Superior temporal gyrus (tissue), 1 donor: ENCODE measurements at regions not wholly inside any gene's neighbourhood (a gene's known extent, or its start where the extent isn't known, plus 50 kb on each side); places are given as distances from the start of the nearest gene placed in this dataset.
"Not testable (repeated sequence)": the region's sequence is repeated elsewhere in the genome, so short reads cannot be mapped to it uniquely, and the experiment has no call there.

Experiments used
- DNase-seq: peaks from one replicate; pipeline ENCODE4 v3.0.0-alpha.2; 2016; ENCODE audit errors: extremely low spot score

DNA sequence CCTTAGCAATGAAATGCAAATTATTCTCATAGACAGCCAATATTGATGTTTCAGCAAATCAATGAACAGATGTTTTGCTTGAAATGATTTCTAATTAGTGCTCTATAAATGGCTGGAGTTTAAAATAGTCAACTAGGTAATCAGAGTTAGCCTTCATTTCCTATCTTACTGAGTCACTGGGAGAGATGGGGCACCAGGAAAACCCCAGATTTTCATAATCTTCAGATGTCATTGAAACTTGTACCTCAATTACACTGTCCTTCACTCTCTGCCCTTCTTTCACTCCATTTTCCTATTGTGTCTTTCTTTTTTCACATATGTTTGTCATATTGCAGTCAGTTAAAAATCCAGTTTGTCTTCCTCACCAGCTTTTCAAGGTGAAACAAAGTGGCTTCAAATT is 92.7 kb downstream of the C12orf75 start:
- no peak for DNase-seq

- no peak for DNase-seq
These were observed 93.4 kb downstream of the C12orf75 start for GRCh38 chr12:105423921-105424320.

DNA sequence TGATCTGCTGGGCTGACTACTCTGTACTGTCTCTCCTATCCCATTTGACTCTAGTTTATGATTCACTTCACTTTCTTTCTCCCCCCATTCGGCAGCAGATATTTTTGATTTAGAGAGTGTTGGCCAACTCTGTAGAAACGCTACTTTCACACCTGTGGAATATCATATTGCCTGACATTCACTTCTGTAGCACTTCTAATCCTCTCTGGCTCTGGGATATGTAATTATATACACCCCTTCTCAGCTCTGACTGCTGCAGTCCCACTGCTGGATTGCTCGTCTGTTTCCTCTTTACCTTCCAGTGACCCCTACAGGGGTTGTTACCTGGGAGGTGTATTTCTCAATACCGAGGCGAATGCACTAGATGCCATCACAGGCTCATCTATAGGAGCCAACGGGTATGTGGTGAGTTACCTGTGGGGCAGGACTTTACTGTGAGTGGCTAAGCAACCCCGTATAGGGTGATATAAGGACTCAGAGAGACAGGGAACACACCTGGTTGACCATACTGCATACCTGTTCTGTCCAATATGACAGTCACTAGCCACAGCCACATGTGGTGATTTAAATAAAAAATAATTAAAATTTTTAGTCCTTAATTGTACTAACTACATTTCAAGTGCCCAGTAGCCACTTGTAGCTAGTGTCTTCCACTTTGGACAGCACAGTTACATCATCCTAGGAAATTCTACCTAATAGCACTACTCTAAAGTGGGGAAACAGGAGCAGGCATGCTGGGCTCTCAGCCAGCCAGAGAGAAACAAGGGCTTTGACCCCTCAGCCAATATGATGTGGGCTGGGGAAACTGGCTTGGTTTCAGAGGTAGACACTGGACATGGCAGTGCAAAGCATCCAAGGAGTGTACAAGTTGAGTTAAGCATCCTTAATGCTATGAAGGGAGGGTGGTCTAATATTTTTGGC is 95.0 kb downstream of the C12orf75 start:
- no peak for DNase-seq

GRCh38 chr12:105426766-105427165 is 96.3 kb downstream of the C12orf75 start:
- no peak for DNase-seq

DNA sequence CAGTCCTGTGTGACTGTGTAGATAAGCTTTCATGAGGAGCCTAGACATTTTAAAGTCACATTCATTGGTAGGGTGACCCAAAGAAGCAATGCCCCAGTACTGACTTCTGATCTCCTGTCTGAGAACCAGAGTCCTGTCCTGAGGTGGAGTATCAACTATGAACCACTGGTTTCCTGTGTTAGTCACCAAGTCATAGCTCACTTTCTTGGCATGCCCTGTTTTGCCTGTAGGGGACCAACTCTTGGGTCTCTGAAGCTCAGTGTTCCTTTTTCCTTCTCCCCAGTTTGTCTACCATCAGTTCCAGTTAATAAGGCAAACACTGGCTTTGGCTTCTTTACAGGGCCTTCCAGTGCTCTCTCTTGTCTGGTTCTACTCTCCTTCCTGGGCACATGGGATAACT is 97.4 kb downstream of the C12orf75 start:
- no peak for DNase-seq

DNA sequence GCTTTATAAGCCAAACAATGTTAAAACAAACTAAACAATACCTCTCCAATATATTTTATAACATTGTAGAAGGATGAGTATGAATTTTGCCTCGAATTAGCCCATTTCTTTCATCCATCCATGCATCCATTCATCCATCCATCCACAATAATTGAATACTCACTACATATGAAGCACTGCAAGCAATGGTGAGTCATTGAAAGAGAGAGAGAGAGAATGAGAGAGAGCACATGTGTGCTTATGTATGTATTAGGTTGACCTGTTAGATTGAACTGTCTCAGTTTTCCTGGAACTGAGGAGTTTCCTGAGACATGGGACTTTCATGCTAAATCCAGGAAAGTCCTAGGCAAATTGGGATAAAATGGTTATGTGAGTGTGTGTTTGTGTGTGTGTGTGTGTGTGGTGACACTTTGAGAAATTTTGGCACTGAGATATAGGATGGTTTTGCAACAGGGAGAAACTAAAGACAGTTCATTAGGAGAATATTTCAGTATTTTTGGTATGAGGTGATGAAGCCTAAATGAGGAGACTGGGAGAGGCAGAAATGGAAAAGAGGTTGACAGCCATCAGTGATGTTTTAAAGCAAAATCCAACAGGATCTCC is 98.4 kb downstream of the C12orf75 start:
- DNase-seq: no peak

DNA sequence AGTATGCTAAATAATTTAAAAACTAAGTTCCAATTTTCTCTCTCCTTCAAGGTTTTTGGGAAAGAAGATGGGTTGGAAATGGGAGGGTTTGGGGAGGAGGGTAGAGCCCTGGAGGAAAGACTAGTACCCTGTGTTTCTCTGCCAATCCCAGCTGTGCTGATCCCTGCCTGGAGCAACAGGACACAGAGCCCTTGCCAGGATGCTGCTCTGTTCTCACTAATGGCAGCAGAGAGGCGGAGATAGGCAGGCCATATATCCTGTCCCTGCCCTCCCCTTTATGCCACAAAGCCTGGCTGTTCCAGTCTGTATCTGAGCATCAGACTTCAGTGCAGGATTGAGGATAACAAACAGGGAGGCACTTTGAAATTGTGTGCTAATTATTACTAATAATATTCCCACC is 99.0 kb downstream of the C12orf75 start:
- no peak for DNase-seq

- no peak for DNase-seq
These were observed 101.1 kb downstream of the C12orf75 start for GRCh38 chr12:105431537-105432100.

GRCh38 chr12:105433804-105434203 is 103.3 kb downstream of the C12orf75 start:
- no peak for DNase-seq

- DNase-seq: no peak
These were observed 106.1 kb downstream of the C12orf75 start for GRCh38 chr12:105436636-105437035.

- no peak for DNase-seq
These were observed 109.7 kb downstream of the C12orf75 start for GRCh38 chr12:105440037-105440664.

- DNase-seq: no peak
These were observed 113.5 kb downstream of the C12orf75 start for GRCh38 chr12:105443802-105444652.

- no peak for DNase-seq
These were observed 114.2 kb downstream of the C12orf75 start for GRCh38 chr12:105444653-105445102.

- DNase-seq: no peak
These were observed 114.8 kb downstream of the C12orf75 start for GRCh38 chr12:105445249-105445648.

DNA sequence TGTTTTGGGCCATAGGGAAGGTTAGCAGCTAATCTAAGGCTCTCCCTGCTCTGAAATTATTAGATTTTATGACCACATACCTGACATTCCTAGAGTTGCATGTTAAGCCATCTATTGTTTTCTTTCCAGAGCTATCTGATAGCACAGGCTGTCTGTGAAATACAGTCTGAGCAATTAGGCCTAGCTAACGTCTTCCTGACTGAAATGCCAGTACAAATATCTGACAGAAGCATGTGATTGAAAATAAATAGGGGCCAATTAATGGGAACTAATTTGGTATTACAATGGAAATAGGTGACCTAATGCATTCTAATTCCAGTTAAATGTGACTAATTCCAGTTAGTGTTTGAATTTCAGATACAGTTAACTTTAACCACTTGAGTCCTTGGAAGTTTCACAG is 115.2 kb downstream of the C12orf75 start:
- DNase-seq: no peak

DNA sequence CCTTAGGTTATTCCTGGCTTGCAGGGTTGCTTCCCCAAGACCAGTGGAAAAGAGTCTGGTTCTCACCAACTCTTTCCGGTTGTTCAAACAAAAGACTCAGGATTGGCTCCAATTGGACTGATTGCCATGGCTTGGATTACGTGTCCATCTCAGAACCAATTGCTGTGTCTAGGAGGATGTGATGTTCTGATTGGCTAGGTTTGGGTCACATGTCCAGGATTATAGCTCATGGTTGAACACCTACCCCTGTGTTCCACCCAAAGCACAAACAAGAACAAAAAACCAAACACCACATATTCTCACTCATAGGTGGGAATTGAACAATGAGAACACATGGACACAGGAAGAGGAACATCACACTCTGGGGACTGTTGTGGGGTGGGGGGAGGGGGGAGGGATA is 116.0 kb downstream of the C12orf75 start:
- not testable (repeated sequence) for DNase-seq

DNA sequence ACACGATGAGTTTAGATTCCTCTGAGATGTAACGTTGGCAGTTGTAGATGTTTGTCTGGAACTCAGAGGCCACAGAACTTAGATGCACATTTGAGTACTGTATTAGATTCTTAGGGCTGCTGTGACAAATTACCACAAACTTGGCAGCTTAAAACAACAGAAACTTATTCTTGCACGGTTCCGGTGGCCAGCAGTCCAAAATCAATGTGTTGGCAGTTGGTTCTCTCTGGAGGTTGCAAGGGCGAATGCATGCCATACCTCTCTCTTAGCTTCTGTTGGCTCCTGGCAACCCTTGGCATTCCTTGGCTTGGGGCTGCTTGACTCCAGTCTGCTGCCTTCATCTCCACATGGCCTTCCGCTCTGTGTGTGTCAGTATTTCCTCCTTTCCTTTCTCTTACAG is 118.9 kb downstream of the C12orf75 start:
- DNase-seq: no peak

DNA sequence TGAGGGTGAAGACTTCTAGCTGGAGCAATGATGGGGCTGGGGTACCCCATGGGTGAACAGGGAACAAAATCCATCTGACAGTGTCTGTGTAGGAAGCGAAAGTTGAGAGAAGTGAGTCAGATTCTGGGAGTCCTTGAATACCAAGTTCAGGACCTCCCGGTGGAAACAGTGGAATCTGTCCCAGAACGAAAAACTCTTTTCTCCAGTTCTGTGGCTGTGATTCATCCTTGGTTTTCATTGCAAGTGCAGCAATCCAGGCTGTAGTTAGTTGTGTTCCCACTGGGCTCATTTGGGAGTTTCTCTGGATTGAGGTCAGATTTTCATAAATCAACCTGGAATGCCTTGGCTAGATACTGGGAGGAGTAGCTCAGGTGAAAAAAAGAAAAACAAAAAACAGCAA is 120.7 kb downstream of the C12orf75 start:
- no peak for DNase-seq

DNA sequence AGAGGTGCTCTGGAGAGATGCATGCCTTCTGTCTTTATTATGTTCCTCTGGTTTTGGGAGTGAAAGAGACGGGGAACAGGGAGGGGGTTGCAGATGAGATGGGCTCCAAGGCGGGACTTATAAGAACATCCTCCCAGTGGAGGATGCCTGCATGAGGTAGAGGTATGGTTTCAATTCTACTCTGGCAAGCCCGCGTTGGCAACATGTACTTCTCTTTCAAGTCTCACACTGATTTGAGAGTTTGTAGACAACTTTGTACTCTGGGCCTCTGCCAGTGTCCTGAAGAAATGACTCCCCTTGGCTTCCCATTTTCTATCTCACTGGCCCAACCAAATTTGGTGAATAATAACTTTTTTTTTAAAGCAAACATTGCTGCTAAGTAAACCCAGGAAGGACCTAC is 121.3 kb downstream of the C12orf75 start:
- no peak for DNase-seq

GRCh38 chr12:105453316-105453715 is 122.8 kb downstream of the C12orf75 start:
- DNase-seq: no peak

DNA sequence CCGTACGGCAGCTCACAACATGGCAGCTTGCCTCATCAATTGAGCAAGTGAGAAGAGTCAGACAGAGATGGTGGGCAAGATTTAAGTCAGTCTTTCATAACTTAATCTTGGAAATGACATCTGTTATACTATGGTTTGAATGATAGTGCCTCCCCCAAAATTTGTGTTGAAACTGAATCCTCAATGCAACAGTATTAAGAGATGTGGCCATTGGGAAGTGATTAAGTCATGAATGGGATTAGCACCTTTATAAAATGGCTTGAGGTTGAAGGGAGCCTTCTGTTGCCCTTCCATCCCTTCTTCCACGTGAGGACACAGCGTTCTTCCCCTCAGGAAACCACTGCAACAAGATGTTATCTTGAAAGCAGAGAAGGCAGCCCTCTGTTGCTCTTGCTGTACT is 124.2 kb downstream of the C12orf75 start:
- DNase-seq: no peak
